ENCODE measurements at regions not wholly inside any gene's neighbourhood (a gene's known extent, or its start where the extent isn't known, plus 50 kb on each side); places are given as distances from the start of the nearest gene placed in this dataset.
A peak's percentile ranks its signal among the peaks of the same experiment; 100 is the strongest.

DNA sequence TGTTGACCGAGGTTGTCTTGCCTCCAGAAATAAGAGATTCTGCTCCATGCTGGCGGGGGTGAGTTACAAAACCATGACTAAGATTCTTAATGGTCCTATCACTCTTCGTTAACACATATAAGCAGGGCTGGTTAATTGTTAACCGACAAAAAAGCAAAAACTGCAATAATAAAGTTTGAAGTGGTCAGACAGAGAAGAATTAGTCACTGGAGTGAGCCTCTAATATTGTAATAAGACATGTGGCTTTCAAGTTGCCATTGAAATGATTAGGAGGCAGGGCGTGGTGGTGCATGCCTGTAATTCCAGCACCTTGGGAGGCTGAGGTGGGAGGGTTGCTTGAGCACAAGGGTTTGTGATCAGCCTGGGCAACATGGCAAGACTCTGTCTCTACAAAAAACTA, 78.4 kb upstream of the NR2F2 start:
- Histone ChIP-seq H3K4me2 (ENCODE audit: low read length) (no peak overlapping the region), H3K27me3 (ENCODE audit: low read depth, low read length) (peaks cover 21% of the 10 kb centered on the region), H3K4me3 (ENCODE audit: low read length) (no peak overlapping the region), H3K36me3 (replicated peaks; ENCODE audit: low read depth, low read length) (no peaks in the 10 kb centered on the region), H3K4me1 (ENCODE audit: low read length) (peaks cover 19% of the 10 kb centered on the region), H2AFZ (ENCODE audit: low read depth, low read length) (no peak overlapping the region), H3K9me3 (ENCODE audit: insufficient read depth, low read length) (no peaks in the 10 kb centered on the region), H4K20me1 (ENCODE audit: insufficient read depth, low read length) (no peaks in the 10 kb centered on the region), H3K27ac (ENCODE audit: low read length) (no peak overlapping the region), H3K9ac (ENCODE audit: low read length) (no peak overlapping the region), H3K79me2 (ENCODE audit: low read length) (no peaks in the 10 kb centered on the region)
- TF ChIP-seq, protein P1, sequence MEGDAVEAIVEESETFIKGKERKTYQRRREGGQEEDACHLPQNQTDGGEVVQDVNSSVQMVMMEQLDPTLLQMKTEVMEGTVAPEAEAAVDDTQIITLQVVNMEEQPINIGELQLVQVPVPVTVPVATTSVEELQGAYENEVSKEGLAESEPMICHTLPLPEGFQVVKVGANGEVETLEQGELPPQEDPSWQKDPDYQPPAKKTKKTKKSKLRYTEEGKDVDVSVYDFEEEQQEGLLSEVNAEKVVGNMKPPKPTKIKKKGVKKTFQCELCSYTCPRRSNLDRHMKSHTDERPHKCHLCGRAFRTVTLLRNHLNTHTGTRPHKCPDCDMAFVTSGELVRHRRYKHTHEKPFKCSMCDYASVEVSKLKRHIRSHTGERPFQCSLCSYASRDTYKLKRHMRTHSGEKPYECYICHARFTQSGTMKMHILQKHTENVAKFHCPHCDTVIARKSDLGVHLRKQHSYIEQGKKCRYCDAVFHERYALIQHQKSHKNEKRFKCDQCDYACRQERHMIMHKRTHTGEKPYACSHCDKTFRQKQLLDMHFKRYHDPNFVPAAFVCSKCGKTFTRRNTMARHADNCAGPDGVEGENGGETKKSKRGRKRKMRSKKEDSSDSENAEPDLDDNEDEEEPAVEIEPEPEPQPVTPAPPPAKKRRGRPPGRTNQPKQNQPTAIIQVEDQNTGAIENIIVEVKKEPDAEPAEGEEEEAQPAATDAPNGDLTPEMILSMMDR (IDR thresholded peaks at IDR 0.05; ENCODE audit: low read depth, low read length): no peak

DNA sequence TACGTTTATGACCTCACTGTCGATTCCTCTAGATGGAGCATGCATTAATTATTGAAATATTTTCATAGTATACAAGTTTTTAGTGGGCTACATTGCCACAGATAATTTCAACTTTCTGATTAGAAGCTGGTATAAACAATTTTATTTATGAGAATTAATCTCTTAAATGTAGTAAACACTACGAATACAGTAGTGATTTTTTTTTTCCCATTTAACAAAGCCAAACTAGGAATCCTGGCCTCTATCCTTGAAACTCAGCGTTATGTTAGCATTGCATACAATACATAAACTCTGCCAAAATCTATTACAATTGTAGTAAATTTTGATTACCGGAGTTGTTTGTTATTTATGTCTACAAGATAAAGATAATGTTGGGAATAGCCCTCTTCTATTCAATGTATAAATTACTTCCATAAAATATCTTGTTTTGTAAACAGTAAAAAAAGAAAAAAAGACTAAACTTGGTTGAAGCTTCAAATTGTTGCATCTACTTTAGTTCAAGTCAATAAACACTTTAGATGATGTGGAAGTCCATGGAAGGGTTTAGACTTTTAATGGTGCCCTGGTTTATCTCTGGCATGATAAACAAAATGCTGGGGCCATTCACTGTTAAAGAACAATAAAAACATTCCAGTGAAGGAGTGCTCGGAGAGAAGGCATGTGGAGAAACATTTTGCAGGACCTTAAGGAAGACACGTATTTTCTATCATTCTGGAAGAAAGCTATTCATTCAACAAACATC, 77.3 kb upstream of the NR2F2 start:
- H3K9ac ChIP-seq (ENCODE audit: low read length): no peak overlapping the region
- H3K9me3 ChIP-seq (ENCODE audit: insufficient read depth, low read length): no peaks in the 10 kb centered on the region
- H3K4me3 ChIP-seq (ENCODE audit: low read length): no peak overlapping the region
- no peaks in the 10 kb centered on the region for H4K20me1 ChIP-seq (ENCODE audit: insufficient read depth, low read length)
- peaks cover 21% of the 10 kb centered on the region for H3K27me3 ChIP-seq (ENCODE audit: low read depth, low read length)
- H3K4me1 ChIP-seq (ENCODE audit: low read length): peaks cover 19% of the 10 kb centered on the region
- no peak for TF ChIP-seq EZH2phosphoT487 (IDR thresholded peaks at IDR 0.05; ENCODE audit: low read depth)
- TF ChIP-seq, protein P1 (IDR thresholded peaks at IDR 0.05; ENCODE audit: low read depth, low read length): no peak
- no peaks in the 10 kb centered on the region for H3K36me3 ChIP-seq (replicated peaks; ENCODE audit: low read depth, low read length)
- H3K4me2 ChIP-seq (ENCODE audit: low read length): no peak overlapping the region
- no peak overlapping the region for H2AFZ ChIP-seq (ENCODE audit: low read depth, low read length)
- H3K27ac ChIP-seq (ENCODE audit: low read length): no peak overlapping the region
- H3K79me2 ChIP-seq (ENCODE audit: low read length): no peaks in the 10 kb centered on the region

DNA sequence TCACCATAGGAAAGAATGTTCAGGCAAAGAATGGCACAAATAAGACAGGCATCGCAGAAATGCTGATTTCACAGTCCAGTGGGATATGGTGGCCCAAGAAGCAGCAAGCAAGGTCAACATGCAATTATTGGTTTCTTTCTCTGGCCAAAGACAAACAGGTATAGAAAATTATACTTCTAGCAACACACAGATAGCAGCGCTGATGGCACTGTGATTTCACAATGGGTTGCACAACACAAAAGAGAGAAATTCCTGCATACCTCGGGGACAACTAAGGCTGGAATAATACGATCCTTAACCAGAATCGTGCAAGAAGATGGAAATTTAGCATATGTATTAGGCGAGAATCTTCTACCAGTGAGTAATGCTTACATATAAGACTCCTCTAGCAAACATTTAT, 76.3 kb upstream of the NR2F2 start:
- Histone ChIP-seq H3K27me3 (ENCODE audit: low read depth, low read length) (peaks cover 21% of the 10 kb centered on the region), H3K27ac (ENCODE audit: low read length) (no peak overlapping the region)

DNA sequence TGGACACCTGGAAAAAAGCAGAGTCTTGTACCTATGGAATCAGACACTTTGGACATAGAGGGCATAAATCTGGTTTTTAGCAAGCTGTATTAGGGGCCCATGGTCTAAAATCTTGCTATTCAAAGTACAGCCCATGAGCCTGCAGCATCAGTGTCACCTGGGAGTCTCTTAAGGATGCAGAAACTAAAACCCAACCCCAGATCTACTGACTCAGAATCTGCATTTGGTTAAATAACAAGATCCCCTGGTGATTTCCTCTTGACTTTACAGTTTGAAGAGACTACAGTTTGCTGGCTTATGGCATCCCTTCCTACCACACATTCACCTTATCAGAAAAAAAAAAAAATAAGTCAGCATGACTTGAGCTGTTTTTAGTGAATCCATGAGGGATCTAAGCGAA, 74.9 kb upstream of the NR2F2 start:
- Histone ChIP-seq H4K20me1 (ENCODE audit: insufficient read depth, low read length) (no peaks in the 10 kb centered on the region), H3K27ac (ENCODE audit: low read length) (no peak overlapping the region), H3K36me3 (replicated peaks; ENCODE audit: low read depth, low read length) (no peaks in the 10 kb centered on the region), H3K27me3 (ENCODE audit: low read depth, low read length) (peaks cover 21% of the 10 kb centered on the region), H2AFZ (ENCODE audit: low read depth, low read length) (no peak overlapping the region), H3K4me3 (ENCODE audit: low read length) (no peak overlapping the region), H3K9ac (ENCODE audit: low read length) (no peak overlapping the region), H3K79me2 (ENCODE audit: low read length) (no peaks in the 10 kb centered on the region), H3K4me1 (ENCODE audit: low read length) (peaks cover 36% of the 10 kb centered on the region), H3K4me2 (ENCODE audit: low read length) (peak overlapping the region; percentile 9), H3K9me3 (ENCODE audit: insufficient read depth, low read length) (no peaks in the 10 kb centered on the region)
- TF ChIP-seq, protein P1 (IDR thresholded peaks at IDR 0.05; ENCODE audit: low read depth, low read length): no peak
- TF ChIP-seq EZH2phosphoT487 (IDR thresholded peaks at IDR 0.05; ENCODE audit: low read depth): no peak

More for the DNA sequence above, 76.3 kb upstream of the NR2F2 start:
- TF ChIP-seq EZH2phosphoT487 (IDR thresholded peaks at IDR 0.05; ENCODE audit: low read depth): no peak
- TF ChIP-seq, protein P1 (IDR thresholded peaks at IDR 0.05; ENCODE audit: low read depth, low read length): no peak
- H3K4me3 ChIP-seq (ENCODE audit: low read length): no peak overlapping the region
- H3K9ac ChIP-seq (ENCODE audit: low read length): no peak overlapping the region
- H3K36me3 ChIP-seq (replicated peaks; ENCODE audit: low read depth, low read length): no peaks in the 10 kb centered on the region
- no peak overlapping the region for H2AFZ ChIP-seq (ENCODE audit: low read depth, low read length)
- no peaks in the 10 kb centered on the region for H3K9me3 ChIP-seq (ENCODE audit: insufficient read depth, low read length)
- H3K4me2 ChIP-seq (ENCODE audit: low read length): no peak overlapping the region
- H4K20me1 ChIP-seq (ENCODE audit: insufficient read depth, low read length): no peaks in the 10 kb centered on the region
- H3K4me1 ChIP-seq (ENCODE audit: low read length): peaks cover 22% of the 10 kb centered on the region
- no peaks in the 10 kb centered on the region for H3K79me2 ChIP-seq (ENCODE audit: low read length)

Data from OCI-LY3 (cell line).